OCI-M2 (cell line): ENCODE measurements at regions not wholly inside any gene's neighbourhood (a gene's known extent, or its start where the extent isn't known, plus 50 kb on each side); places are given as distances from the start of the nearest gene placed in this dataset.

Source experiments
- DNase-seq: peaks from one replicate; lab custom pipeline; 2025; ENCODE audit not compliant: unreplicated experiment; lab: John Stamatoyannopoulos, UW

DNA sequence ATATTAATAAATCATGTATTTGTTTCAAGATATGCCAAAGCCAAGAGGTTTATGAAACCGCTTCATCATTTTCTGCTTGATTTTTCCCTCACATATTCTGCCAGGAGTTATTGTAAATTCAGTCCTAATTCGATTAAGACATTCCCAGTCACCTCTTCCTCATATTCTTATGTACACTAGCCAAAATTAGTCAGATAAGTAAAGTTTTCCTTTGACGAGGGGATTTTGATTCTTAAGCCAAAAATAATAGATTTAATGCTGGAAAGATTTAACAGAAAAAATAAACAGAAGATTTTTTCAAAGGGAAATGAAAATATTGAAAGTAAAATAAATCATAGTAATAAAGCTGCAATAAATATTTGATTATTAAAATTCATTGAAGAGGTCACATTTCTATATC is 51.0 kb upstream of the VEGFC start:
- DNase-seq, result no peak

- no peak for DNase-seq
These were observed 51.7 kb upstream of the VEGFC start for GRCh38 chr4:176844448-176844847.

DNA sequence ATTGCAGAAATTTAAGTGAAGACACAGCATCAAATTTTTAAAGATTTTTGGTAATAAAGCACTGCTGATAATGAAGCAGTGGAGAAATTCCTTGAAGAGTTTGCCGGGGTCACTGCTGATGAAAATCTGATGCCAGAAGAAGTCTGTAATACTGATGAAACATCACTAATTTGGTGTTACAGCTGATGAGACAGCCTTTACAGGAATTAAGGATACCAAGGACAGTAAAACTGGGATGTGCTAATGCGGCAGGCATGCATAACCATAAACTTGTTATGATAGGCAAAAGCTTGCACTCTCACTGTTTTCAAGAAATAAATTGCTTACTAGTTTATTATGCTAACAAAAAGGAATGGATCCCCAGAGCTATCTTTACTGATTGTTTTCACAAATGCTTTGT is 52.9 kb upstream of the VEGFC start:
- DNase-seq, result no peak

DNA sequence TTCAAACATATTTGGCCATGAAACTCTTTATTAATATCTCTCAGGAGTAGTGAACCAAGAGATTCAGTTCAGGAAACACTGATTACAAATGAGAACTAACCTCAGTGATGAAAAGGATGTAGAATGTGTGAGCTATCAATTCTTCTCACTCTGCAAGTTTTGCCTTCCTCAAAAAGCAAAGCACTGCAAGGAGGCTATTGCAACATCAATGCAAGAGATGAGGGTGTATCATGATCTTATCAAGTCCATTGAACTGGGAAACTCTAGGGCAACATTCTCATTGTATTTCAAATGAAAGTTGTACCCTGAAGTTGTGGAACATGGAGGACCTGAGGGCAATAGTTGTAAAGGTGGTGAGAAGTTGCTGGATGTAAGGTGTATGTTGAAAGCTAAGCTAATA is 56.4 kb upstream of the VEGFC start:
- DNase-seq, result no peak

- DNase-seq, result no peak
These were observed 57.7 kb upstream of the VEGFC start for GRCh38 chr4:176850436-176850835.

- DNase-seq, result no peak
These were observed 63.7 kb upstream of the VEGFC start for GRCh38 chr4:176856421-176856820.

DNA sequence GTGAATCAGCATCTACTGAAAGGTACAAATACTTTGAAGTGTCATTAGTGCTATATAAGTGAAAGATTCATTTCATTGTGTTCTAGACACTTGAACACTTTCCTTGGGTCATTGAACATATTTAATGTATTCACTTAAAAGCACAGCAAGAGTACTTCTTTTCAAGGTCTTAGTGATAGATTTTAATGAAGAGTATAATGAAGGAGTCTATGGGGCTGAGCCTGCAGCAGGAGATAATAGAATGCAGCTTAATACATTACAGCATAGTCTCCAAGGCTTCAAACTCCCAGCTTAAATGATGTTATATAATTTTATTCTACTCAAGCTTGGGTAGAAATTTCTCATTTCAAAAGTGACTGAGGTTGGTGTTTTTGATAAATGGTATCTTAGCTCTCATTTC is 66.1 kb upstream of the VEGFC start:
- no peak for DNase-seq

DNA sequence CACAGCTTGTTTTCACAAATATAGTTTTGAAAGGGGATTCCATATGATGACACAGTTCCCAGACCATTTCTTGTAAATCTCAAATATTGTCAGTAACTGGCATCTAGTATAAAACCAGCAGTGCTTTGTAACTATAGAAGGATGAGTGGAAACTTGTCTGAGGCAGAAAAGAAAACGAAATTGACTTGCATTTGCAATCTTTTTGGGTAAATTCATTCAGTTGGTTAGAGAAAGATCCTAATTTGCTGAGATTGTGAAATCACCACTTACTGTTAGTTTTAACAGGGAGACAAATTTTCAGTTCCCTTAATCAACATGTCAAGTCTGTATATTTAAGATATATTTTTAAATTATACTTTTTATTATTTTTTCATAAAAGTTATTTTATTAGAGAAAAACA is 71.5 kb upstream of the VEGFC start:
- no peak for DNase-seq

DNA sequence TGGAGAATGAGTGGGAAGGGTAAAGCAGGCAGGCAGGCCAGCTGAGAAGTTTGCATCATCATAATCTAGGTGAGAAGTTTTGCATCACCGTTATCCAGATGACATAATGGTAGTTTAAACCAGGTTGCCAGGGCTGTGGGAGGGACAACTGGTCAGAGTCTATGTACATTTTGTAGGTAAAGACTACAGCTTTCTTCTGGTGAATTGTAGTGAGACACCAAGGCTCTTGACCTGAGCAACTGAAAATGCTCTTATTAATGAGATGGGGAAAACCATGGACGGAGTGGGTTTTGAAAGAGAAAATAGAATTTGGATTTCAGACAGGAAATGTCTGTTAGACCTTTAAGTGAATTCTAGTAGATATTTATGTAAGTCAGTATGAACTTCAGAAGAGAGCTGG is 76.0 kb upstream of the VEGFC start:
- DNase-seq, result no peak

GRCh38 chr4:176872461-176872860 is 79.7 kb upstream of the VEGFC start:
- DNase-seq, result no peak

GRCh38 chr4:176874721-176875445 is 82.2 kb upstream of the VEGFC start:
- no peak for DNase-seq

DNA sequence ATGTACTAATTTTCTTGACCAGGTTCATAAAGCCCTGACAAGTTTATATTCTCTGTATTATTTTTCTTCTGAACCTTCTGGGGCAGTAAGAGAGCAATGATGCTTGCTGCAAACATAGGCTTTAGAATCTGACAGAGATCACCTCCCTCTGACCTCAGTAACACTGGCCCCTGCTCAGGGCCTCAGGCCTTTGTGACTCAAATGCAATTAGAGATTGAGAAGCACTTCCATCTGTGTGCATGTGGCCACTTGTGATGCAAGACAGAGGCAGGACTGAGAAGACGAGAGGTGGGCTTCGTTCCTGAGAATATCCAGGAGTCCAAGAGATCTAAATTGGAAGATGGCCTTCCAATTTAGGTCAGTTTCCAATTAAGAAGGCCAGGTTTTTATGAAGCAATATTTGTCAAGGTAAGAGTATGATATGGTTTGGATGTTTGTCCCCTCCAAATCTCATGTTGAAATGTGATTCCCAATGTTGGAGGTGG is 82.8 kb upstream of the VEGFC start:
- DNase-seq, result no peak

GRCh38 chr4:176879380-176880116 is 86.8 kb upstream of the VEGFC start:
- DNase-seq, result no peak

GRCh38 chr4:176882206-176882605 is 89.5 kb upstream of the VEGFC start:
- DNase-seq, result no peak

DNA sequence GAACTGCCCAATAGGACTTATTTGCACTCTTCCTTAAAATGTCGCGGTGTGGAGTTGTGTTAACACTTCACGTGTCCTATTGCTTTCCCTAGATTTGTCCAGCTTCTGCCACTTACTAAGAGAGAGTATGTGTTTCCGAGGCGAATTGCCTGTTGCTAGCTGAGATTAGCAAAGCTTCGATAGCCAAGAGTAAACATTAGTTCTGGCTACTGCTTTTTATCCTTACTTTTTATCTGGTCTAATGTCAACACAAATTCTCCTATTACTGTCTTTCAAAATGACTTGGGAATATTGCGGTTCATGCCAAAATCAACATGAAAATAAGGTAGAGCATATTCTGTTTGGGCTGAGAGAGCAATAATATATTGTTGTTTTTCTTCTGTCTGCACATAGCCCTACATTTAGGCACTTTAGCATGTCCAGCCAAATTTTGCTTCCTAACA is 90.4 kb upstream of the VEGFC start:
- DNase-seq, result no peak

GRCh38 chr4:176883681-176884418 is 91.1 kb upstream of the VEGFC start:
- no peak for DNase-seq

DNA sequence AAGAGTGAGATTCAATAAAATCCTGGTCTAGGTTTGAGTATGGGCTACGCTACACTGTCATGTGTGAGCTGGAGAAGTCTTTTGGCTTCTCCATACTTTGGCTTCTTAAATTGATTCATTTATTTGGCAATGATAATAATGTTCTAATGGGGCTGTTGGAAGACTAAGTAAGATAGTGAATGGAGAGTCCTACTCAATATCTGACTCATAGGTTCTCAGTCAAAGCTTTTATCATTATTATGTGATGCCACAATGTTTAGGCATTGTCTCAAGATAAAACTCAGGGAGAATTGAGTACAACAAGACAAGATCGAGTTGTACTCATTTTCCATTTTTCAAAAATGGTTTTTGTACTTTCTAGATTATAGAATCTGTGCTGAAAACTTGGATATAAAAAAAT is 92.5 kb upstream of the VEGFC start:
- DNase-seq, result no peak

GRCh38 chr4:176886135-176886534 is 93.4 kb upstream of the VEGFC start:
- DNase-seq, result no peak

DNA sequence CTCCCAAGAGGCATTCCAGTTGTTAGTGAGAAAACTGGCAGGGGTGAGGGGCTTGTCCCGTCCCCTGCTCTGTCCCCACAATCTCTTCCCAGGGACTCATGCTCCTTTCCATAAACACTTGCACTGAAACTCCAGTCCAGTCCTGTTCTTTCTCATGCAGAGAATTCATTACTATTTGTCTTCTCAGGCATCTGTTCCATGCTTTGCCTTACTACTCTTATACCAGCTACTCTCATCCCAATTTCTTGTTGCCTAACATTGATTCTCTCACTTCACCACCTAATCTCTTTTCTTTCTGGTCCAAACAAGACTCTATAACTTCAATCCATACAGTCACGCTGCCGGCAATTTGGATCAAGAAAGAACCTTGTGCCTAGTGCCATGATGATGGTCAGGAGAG is 97.1 kb upstream of the VEGFC start:
- DNase-seq, result no peak

DNA sequence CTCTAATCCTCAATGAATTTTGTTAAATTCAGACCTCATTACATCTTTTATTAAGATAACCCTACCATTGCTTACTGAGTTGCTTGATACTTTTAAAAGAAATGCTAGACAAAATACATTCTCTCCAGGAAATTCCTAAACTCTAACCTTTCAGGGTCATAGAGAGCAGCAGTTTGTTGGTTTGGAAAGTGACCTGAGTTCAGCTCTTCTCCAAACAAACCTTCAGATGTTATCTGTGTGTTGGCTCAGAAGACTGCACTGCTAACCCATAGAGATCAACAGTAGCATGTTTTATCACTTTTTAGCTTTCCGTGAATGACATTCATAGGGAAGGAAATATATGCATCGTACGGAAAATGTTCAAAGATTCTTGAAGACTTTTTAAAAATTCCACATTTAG is 101.8 kb upstream of the VEGFC start:
- DNase-seq, result no peak

GRCh38 chr4:176896211-176896610 is 103.5 kb upstream of the VEGFC start:
- DNase-seq, result no peak

GRCh38 chr4:176897226-176897625 is 104.5 kb upstream of the VEGFC start:
- no peak for DNase-seq
